ENCODE measurements at regions not wholly inside any gene's neighbourhood (a gene's known extent, or its start where the extent isn't known, plus 50 kb on each side); places are given as distances from the start of the nearest gene placed in this dataset.

DNA sequence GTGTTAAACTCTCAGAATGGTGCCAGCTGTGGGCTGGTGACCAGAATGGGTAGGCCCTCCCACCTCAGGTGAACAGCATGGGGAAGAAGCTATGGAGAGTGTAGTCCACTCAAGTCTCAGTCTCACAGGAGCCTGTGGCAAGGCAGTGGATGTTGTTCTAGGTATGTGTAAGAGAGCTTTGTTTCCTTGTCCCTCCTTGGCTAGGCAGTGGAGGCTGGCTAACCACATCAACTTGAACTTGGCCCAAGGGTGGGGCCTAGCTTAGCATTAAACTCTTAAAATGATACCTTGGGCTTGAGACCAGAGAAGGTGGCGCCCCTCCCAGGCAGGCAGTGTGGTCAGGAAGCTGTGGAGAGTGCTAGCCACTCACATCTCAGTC lies 53.2 kb upstream of the SLC4A10 start:
- H3K27ac ChIP-seq = no peak overlapping the region

More for the DNA sequence above, 53.2 kb upstream of the SLC4A10 start:
- Histone ChIP-seq H3K27me3 (no peaks in the 10 kb centered on the region), H3K36me3 (no peaks in the 10 kb centered on the region), H3K4me3 (no peak overlapping the region), H3K9me3 (no peaks in the 10 kb centered on the region), H3K4me1 (no peaks in the 10 kb centered on the region)
- ATAC-seq = no peak
- in situ Hi-C loops (cut with MboI; ENCODE audit: low sequenced_read_pairs in 4 of 4) = no loop called here
- no peak for DNase-seq
- intact Hi-C loops (cut with DNase I; ENCODE audit: low total_unique reads) = no loop called here
- TF ChIP-seq CTCF (IDR thresholded peaks at IDR 0.05 in 4 of 5, conservative IDR thresholded peaks at IDR 0.05 in 1 of 5) = no peak
- no peak for TF ChIP-seq POLR2A (IDR thresholded peaks at IDR 0.05)

Measured in gastrocnemius medialis (tissue), 4 donors.